ENCODE measurements at regions not wholly inside any gene's neighbourhood (a gene's known extent, or its start where the extent isn't known, plus 50 kb on each side); places are given as distances from the start of the nearest gene placed in this dataset.
A peak's percentile ranks its signal among the peaks of the same experiment; 100 is the strongest.

DNA sequence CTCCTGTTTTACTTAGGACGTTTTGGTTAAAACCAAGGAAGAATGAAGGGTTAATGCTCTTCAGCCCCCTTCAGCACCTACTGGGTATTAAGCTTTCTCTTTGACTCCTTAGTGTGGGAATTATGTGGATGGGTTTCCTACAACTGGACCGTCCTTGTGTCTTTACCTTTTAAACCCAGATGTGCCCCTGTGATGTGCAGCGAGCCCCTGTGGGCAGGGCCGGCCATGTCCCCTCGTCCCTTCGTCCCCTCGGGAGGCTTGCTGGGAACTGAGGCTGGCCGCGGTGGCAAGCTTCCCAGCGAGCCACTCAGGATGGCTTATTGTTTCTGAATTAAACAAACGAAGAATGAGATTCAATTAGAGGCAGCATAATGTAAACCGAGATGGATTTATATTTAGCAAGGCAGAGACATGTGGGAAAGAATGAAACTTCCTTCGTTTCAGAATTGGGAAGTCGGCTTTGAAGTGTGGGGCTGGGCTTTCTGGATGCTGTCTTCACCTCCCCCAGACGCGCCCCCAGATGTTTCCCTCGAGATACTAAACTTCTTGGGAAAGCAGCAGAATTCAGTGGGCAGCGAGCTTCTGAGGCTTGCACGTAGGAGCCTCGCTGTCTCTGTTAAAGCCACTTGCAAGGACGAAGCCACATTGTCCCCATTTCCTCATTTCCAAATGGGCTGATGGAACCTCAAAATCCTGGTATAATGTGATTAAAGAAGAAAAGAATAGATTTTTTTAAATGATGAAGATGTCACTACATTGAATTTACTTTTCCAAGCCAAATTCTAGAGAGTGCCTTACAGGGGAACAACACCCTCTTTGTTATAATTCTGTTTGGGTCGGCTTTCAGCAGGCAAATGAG lies 146.0 kb downstream of the VAPA start:
- ATAC-seq (no peak; the same call in 2 of the 3 replicates), DNase-seq (ENCODE audit: low spot score) (no peak)
- H3F3A ChIP-seq (replicated peaks; ENCODE audit: low read depth): no peaks in the 10 kb centered on the region
- H3K4me3 ChIP-seq: no peak overlapping the region
- Mint-ChIP-seq H3K27me3 (ENCODE audit: insufficient read depth, low read depth, poor library complexity) (peaks cover 2% of the 10 kb centered on the region), H3K9me3 (no peaks in the 10 kb centered on the region), H3K4me3 (no peak overlapping the region), H3K36me3 (ENCODE audit: low read depth) (no peaks in the 10 kb centered on the region), H3K4me1 (peaks cover 22% of the 10 kb centered on the region), H3K27ac (no peak overlapping the region)
- H2AFZ ChIP-seq: 0 out of 2 replicates have a peak overlapping the region, but pooled peaks have one; percentile 86
- H3K79me2 ChIP-seq (replicated peaks; ENCODE audit: insufficient read depth): no peaks in the 10 kb centered on the region
- no peak overlapping the region for H3K4me2 ChIP-seq
- TF ChIP-seq ZNF462 (CRISPR knock-in tag; IDR thresholded peaks at IDR 0.05) (no peak), CTCF (conservative IDR thresholded peaks at IDR 0.05; ENCODE audit: low read depth in 2 of 2) (no peak), JUNB (IDR thresholded peaks at IDR 0.05; ENCODE audit: unreplicated experiment) (no peak), NANOG (IDR thresholded peaks at IDR 0.05; ENCODE audit: borderline replicate concordance) (no peak), POLR2AphosphoS5 (IDR thresholded peaks at IDR 0.05; ENCODE audit: low read depth) (no peak), EZH2 (IDR thresholded peaks at IDR 0.05; ENCODE audit: low read depth, unreplicated experiment) (no peak), ZNF114 (CRISPR knock-in tag; IDR thresholded peaks at IDR 0.05) (no peak), STAT1 (IDR thresholded peaks at IDR 0.05; ENCODE audit: unreplicated experiment) (no peak), EZH2phosphoT487 (IDR thresholded peaks at IDR 0.05; ENCODE audit: unreplicated experiment) (no peak), REST (IDR thresholded peaks at IDR 0.05; ENCODE audit: unreplicated experiment) (no peak), ZNF331 (CRISPR knock-in tag; IDR thresholded peaks at IDR 0.05; ENCODE audit: low read depth) (no peak), CREB1 (CRISPR knock-in tag; IDR thresholded peaks at IDR 0.05; ENCODE audit: low read depth) (no peak)
- TF ChIP-seq, protein P1, sequence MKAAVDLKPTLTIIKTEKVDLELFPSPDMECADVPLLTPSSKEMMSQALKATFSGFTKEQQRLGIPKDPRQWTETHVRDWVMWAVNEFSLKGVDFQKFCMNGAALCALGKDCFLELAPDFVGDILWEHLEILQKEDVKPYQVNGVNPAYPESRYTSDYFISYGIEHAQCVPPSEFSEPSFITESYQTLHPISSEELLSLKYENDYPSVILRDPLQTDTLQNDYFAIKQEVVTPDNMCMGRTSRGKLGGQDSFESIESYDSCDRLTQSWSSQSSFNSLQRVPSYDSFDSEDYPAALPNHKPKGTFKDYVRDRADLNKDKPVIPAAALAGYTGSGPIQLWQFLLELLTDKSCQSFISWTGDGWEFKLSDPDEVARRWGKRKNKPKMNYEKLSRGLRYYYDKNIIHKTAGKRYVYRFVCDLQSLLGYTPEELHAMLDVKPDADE (IDR thresholded peaks at IDR 0.05): no peak
- H3K4me1 ChIP-seq (ENCODE audit: insufficient read depth): 0 out of 2 replicates have a peak, but pooled peaks cover 4% of the 10 kb centered on the region
- H3K9me2 ChIP-seq (ENCODE audit: insufficient read depth): peaks cover 5% of the 10 kb centered on the region; the same call in 1 of the 2 replicates
- H3K27me3 ChIP-seq (ENCODE audit: insufficient read depth): no peaks in the 10 kb centered on the region
- H3K27ac ChIP-seq (ENCODE audit: low read depth): no peak overlapping the region
- H4K20me1 ChIP-seq (replicated peaks; ENCODE audit: insufficient read depth): no peaks in the 10 kb centered on the region
- H3K36me3 ChIP-seq (ENCODE audit: insufficient read depth): no peaks in the 10 kb centered on the region
